GM13976 (cell line): ENCODE measurements at regions not wholly inside any gene's neighbourhood (a gene's known extent, or its start where the extent isn't known, plus 50 kb on each side); places are given as distances from the start of the nearest gene placed in this dataset.

ENCODE experiments used
- DNase-seq: peaks from one replicate; pipeline ENCODE4 v3.0.0; 2012; ENCODE audit warnings: low spot score
- in situ Hi-C: fragments of 300-500 bp; cut with MboI; formaldehyde crosslinking; loops from one replicate; pipeline ENCODE4 v1.12.0; 2022; ENCODE audit warnings: low sequenced_read_pairs, mixed read lengths, inconsistent platforms; ENCODE audit not compliant: unreplicated experiment
- TF ChIP-seq, protein P1 (sequence below): IDR thresholded peaks from 2 replicates; pipeline ENCODE4 v1.5.1; 2012; ENCODE audit warnings: borderline replicate concordance, mild to moderate bottlenecking; ENCODE audit not compliant: insufficient read depth; ENCODE audit errors: extremely low read depth, missing control alignments, control extremely low read depth

DNA sequence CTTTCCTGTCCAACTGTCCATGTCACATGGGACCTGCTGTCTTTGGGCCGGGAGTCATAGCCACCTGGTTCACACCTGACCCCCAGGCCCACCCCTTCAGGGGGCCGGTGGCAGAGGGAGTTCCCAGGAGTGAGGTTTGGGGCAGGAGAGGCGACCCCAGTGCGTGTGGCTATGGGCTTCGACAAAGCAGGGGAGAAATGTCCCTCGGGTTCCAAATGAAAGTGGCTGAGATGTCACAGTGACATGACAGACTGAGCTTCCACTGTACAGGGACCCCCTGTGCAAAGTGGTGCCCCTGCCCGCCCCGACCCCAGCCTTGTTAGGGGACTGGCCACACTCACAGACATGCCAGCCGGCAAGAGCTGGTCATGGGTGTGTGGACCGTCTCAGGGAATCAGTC is 1297.0 kb downstream of the BRD1 start:
- in situ Hi-C loops = no loop called here
- DNase-seq = no peak
- TF ChIP-seq, protein P1, sequence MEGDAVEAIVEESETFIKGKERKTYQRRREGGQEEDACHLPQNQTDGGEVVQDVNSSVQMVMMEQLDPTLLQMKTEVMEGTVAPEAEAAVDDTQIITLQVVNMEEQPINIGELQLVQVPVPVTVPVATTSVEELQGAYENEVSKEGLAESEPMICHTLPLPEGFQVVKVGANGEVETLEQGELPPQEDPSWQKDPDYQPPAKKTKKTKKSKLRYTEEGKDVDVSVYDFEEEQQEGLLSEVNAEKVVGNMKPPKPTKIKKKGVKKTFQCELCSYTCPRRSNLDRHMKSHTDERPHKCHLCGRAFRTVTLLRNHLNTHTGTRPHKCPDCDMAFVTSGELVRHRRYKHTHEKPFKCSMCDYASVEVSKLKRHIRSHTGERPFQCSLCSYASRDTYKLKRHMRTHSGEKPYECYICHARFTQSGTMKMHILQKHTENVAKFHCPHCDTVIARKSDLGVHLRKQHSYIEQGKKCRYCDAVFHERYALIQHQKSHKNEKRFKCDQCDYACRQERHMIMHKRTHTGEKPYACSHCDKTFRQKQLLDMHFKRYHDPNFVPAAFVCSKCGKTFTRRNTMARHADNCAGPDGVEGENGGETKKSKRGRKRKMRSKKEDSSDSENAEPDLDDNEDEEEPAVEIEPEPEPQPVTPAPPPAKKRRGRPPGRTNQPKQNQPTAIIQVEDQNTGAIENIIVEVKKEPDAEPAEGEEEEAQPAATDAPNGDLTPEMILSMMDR = no peak

DNA sequence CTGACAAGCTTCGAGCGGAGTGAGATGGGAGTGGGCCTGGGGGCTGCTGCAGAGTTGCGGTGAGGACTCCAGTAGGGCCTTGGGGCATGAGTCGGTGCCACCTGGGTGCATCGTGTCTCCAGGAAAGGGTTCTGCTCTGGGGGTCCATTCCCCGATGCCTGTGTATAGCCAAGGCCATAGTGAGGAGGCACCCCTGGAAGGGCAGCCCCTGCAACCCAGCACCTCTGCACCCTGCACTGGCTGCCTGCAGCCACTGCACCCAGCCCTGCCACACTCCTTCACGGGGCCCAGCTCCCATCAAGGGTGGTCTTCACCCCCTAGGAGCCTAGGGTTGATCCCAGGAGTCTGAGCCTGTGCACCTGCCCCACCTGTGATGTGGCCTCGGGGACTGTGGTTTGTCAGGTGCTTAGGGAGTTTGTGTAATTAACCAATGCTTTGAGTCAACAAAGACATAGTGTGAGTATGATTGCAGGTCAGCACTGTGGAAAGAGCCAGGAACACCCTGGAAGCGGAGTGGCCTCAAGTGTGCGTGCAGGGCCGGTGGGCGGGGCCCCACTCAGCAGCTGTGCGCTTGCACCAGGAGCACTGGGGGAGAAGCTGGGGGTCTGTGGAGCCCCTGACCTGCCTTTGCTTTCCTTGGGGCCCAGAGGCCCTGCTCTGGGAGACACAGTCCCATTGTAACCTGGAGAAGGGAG is 1299.3 kb downstream of the BRD1 start:
- TF ChIP-seq, protein P1 = no peak
- in situ Hi-C loops = no loop called here
- no peak for DNase-seq

DNA sequence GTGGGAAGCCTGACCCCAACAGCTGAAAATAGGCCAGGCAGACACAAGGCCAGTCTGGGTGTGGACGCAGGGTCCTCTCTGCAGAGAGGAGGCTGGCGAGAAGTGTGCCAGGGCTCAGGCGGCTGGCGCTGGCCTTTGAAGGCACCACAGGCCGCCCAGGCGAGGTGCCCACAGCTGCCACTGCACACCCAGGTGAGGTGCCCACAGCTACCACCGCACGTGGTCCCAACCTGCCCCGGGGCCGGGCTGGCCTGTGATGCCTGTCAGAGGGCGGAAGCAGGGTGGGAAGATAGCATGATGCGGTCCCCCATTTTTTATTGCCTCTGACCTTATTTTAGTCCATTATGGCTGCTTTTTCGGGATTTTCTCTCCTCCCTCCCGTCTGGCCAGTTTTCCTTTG is 1303.9 kb downstream of the BRD1 start:
- no peak for DNase-seq
- in situ Hi-C loops = no loop called here
- TF ChIP-seq, protein P1 = no peak

DNA sequence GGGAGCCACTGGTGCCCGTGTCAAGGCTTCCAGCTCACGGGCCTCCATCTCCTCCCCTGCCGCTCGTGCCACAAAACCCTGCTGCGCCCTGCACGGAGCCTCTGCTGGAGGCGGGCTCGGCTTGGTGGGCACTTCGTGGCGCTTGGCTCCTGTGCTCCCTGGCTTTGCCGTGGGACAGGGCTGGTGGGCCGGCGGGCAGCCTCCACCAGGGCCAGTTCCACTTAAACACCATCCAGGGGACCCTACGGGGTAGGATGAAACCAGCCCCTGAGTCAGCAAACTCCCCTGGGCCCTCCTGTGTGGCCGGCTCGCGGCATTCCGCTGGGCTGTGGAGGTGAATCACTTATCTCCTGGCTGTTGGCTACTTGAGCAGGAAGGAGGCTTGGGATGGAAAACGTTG is 1304.6 kb downstream of the BRD1 start:
- DNase-seq = no peak
- TF ChIP-seq, protein P1 = no peak
- in situ Hi-C loops = no loop called here

DNA sequence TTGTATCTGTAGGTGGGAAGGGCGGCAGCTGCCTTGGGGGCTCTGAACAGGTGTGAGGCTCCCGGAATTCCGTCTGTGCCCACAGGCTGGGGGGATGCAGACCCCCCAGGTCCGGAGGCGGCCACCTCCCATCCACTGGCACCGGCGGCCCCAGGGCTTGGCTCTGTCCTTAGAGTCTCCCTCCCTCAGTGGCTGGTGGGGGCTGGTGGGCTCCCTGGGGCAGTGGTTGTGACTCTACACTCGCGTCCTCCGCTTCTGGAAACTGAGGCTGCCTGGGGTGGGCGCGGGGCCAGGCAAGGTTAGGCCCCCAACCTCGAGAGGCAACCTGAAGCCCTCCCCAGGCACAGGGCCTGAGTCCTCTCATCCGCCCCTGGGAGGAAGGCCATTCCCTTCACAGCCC is 1305.4 kb downstream of the BRD1 start:
- TF ChIP-seq, protein P1 = no peak
- in situ Hi-C loops = no loop called here
- no peak for DNase-seq

DNA sequence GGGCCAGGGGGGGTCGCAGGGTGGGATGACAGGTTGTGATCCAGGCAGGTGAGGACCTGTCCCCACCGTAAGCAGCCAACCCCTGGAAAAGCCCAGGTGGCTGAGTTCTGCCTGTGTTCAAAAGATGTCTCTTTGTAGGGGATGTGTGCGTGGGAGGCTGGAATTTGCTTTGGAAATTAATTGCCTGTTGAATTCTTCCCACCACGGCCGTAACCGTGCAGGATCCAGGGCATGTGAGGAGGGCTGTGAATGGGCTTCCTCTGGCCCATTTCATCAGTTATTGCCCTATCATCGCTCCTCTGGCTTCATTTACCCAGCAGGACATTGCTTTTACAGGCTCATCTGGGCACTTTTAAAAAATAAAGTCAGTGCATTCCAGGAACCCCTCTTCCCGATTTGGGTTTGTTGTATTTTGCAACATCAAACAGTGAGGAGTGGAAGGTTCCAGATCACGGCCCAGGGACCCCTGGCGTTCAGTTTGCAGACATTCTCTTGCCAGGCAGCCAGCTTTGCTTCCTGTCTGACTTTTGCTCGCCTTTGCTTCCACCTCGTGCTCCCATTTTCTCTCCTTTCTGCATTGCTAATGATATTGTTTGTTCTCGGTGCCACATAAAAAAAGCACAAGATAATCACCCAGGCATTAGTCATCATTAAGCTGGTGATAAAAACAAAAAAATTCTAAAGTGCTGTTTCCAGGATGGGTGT is 1306.6 kb downstream of the BRD1 start:
- TF ChIP-seq, protein P1 = no peak
- in situ Hi-C loops = no loop called here
- DNase-seq = no peak
